ENCODE measurements at regions not wholly inside any gene's neighbourhood (a gene's known extent, or its start where the extent isn't known, plus 50 kb on each side); places are given as distances from the start of the nearest gene placed in this dataset.

GRCh38 chr16:75948441-75948840 is 222.2 kb upstream of the CPHXL start:
- TF ChIP-seq SP1 (IDR thresholded peaks at IDR 0.05) (no peak), FOXM1 (IDR thresholded peaks at IDR 0.05; ENCODE audit: borderline replicate concordance) (no peak), CTBP1 (IDR thresholded peaks at IDR 0.05; ENCODE audit: borderline replicate concordance) (no peak), ZNF384 (IDR thresholded peaks at IDR 0.05) (no peak)

All from HEK293T (cell line).